SK-N-SH treated with all-trans-retinoic acid at 6 μM for 48 hours (cell line): ENCODE measurements at regions not wholly inside any gene's neighbourhood (a gene's known extent, or its start where the extent isn't known, plus 50 kb on each side); places are given as distances from the start of the nearest gene placed in this dataset.
A peak's percentile ranks its signal among the peaks of the same experiment; 100 is the strongest.

ENCODE experiments used
- ATAC-seq: fragments of 200-7000 bp; cut with Tn5 transposase; 3 replicates; pipeline ENCODE4 v1.9.1; 2020; ENCODE audit warnings: mild to moderate bottlenecking, moderate library complexity
- ARNTL ChIP-seq: fragments of 450-650 bp; formaldehyde crosslinking; IDR thresholded peaks from 2 replicates; pipeline ENCODE4 v1.5.0; 2020; ENCODE audit warnings: low read depth, mild to moderate bottlenecking, moderate library complexity, borderline replicate concordance
- BACH2 ChIP-seq: fragments of 250-450 bp; sonication (Bioruptor Pico); IDR thresholded peaks from 2 replicates; pipeline ENCODE4 v1.9.0; 2021; ENCODE audit warnings: mild to moderate bottlenecking, borderline replicate concordance
- CREB5 ChIP-seq: fragments of 250-450 bp; sonication (Bioruptor Pico); IDR thresholded peaks from 2 replicates; pipeline ENCODE4 v1.5.1; 2020; ENCODE audit warnings: low read depth, mild to moderate bottlenecking, moderate library complexity
- CSDC2 ChIP-seq: fragments of 250-450 bp; sonication (Bioruptor Pico); IDR thresholded peaks from 2 replicates; pipeline ENCODE4 v1.5.0; 2020; ENCODE audit warnings: mild to moderate bottlenecking, moderate library complexity
- CSRNP3 ChIP-seq: fragments of 250-450 bp; sonication (Bioruptor Pico); IDR thresholded peaks from 2 replicates; pipeline ENCODE4 v1.5.1; 2021; ENCODE audit warnings: mild to moderate bottlenecking, moderate library complexity
- ESRRG ChIP-seq: fragments of 250-450 bp; sonication (Bioruptor Pico); IDR thresholded peaks from 2 replicates; pipeline ENCODE4 v1.6.1; 2021; ENCODE audit warnings: mild to moderate bottlenecking
- GLIS3 ChIP-seq: fragments of 250-450 bp; sonication (Bioruptor Pico); IDR thresholded peaks from 2 replicates; pipeline ENCODE4 v1.5.0; 2020; ENCODE audit warnings: mild to moderate bottlenecking, moderate library complexity
- ISL1 ChIP-seq: fragments of 250-450 bp; sonication (Bioruptor Pico); IDR thresholded peaks from 2 replicates; pipeline ENCODE4 v2.1.2; 2022; ENCODE audit warnings: mild to moderate bottlenecking, moderate library complexity
- OSR1 ChIP-seq: fragments of 250-450 bp; sonication (Bioruptor Pico); IDR thresholded peaks from 2 replicates; pipeline ENCODE4 v1.8.0; 2022; ENCODE audit warnings: moderate library complexity, mild to moderate bottlenecking, inconsistent platforms
- PATZ1 ChIP-seq: fragments of 250-450 bp; sonication (Bioruptor Pico); IDR thresholded peaks from 2 replicates; pipeline ENCODE4 v1.8.0; 2020; ENCODE audit warnings: mild to moderate bottlenecking, moderate library complexity, borderline replicate concordance
- POU6F1 ChIP-seq: fragments of 250-450 bp; sonication (Bioruptor Pico); IDR thresholded peaks from 2 replicates; pipeline ENCODE4 v1.8.0; 2021; ENCODE audit warnings: low read depth, mild to moderate bottlenecking, moderate library complexity, borderline replicate concordance
- PPARA ChIP-seq: fragments of 250-450 bp; sonication (Bioruptor Pico); IDR thresholded peaks from 2 replicates; pipeline ENCODE4 v1.5.0; 2020; ENCODE audit warnings: mild to moderate bottlenecking, borderline replicate concordance
- RARB ChIP-seq: fragments of 250-450 bp; sonication (Bioruptor Pico); IDR thresholded peaks from 2 replicates; pipeline ENCODE4 v1.8.0; 2021; ENCODE audit warnings: mild to moderate bottlenecking, moderate library complexity
- SNAI2 ChIP-seq: fragments of 250-450 bp; sonication (Bioruptor Pico); IDR thresholded peaks from 2 replicates; pipeline ENCODE4 v1.5.0; 2020; ENCODE audit warnings: mild to moderate bottlenecking, moderate library complexity
- TOX ChIP-seq: fragments of 250-450 bp; sonication (Bioruptor Pico); IDR thresholded peaks from 2 replicates; pipeline ENCODE4 v1.8.0; 2021; ENCODE audit warnings: mild to moderate bottlenecking, moderate library complexity, borderline replicate concordance
- TSHZ2 ChIP-seq: fragments of 250-450 bp; sonication (Bioruptor Pico); IDR thresholded peaks from 2 replicates; pipeline ENCODE4 v1.5.0; 2020; ENCODE audit warnings: mild to moderate bottlenecking, moderate library complexity
- ZC3H10 ChIP-seq: fragments of 250-450 bp; sonication (Bioruptor Pico); IDR thresholded peaks from 2 replicates; pipeline ENCODE4 v1.5.1; 2021; ENCODE audit warnings: mild to moderate bottlenecking, moderate library complexity
- ZFP3 ChIP-seq: fragments of 250-450 bp; sonication (Bioruptor Pico); IDR thresholded peaks from 2 replicates; pipeline ENCODE4 v1.5.0; 2020; ENCODE audit warnings: mild to moderate bottlenecking, moderate library complexity
- ZFP30 ChIP-seq: fragments of 450-650 bp; formaldehyde crosslinking; IDR thresholded peaks from 2 replicates; pipeline ENCODE4 v1.5.0; 2022; ENCODE audit warnings: mild to moderate bottlenecking, moderate library complexity
- ZNF565 ChIP-seq: fragments of 450-650 bp; formaldehyde crosslinking; conservative IDR thresholded peaks from 2 replicates; pipeline ENCODE4 v1.5.0; 2020; ENCODE audit warnings: low read depth, mild to moderate bottlenecking, moderate library complexity
- ZNF70 ChIP-seq: fragments of 450-650 bp; formaldehyde crosslinking; IDR thresholded peaks from 2 replicates; pipeline ENCODE4 v1.5.0; 2020; ENCODE audit warnings: mild to moderate bottlenecking, moderate library complexity
- ZNF8 ChIP-seq: fragments of 450-650 bp; formaldehyde crosslinking; IDR thresholded peaks from 2 replicates; pipeline ENCODE4 v1.5.0; 2020; ENCODE audit warnings: mild to moderate bottlenecking, moderate library complexity

- TF ChIP-seq OSR1: no peak
- no peak for TF ChIP-seq CREB5 (CRISPR knock-in tag)
- TF ChIP-seq ZC3H10 (CRISPR knock-in tag): no peak
- no peak for TF ChIP-seq ZFP3
- TF ChIP-seq PPARA (CRISPR knock-in tag): no peak
- no peak for TF ChIP-seq TSHZ2 (CRISPR knock-in tag)
- TF ChIP-seq SNAI2: no peak
- no peak for TF ChIP-seq CSRNP3 (CRISPR knock-in tag)
- TF ChIP-seq GLIS3 (CRISPR knock-in tag): no peak
- ATAC-seq: peak; percentile 48; the same call in 2 of the 3 replicates
Measured at GRCh38 chr2:41723526-41723925, 324.3 kb upstream of the PKDCC start.

- TF ChIP-seq ZNF8 (CRISPR knock-in tag) (no peak), POU6F1 (CRISPR knock-in tag) (no peak), OSR1 (no peak), ZNF70 (CRISPR knock-in tag) (no peak), ZFP3 (no peak), ISL1 (CRISPR knock-in tag) (no peak), ESRRG (no peak), SNAI2 (no peak), PATZ1 (CRISPR knock-in tag) (no peak), ZC3H10 (CRISPR knock-in tag) (no peak), ZFP30 (CRISPR knock-in tag) (no peak), RARB (CRISPR knock-in tag) (no peak), GLIS3 (CRISPR knock-in tag) (no peak), TOX (CRISPR knock-in tag) (no peak), ZNF565 (no peak), BACH2 (CRISPR knock-in tag) (no peak)
- no peak for ATAC-seq
Measured at GRCh38 chr2:41724465-41724864, 323.4 kb upstream of the PKDCC start.

- no peak for ATAC-seq
- TF ChIP-seq BACH2 (CRISPR knock-in tag) (no peak), GLIS3 (CRISPR knock-in tag) (no peak), ZNF8 (CRISPR knock-in tag) (no peak), CSDC2 (CRISPR knock-in tag) (no peak), ISL1 (CRISPR knock-in tag) (no peak), PPARA (CRISPR knock-in tag) (no peak), ZFP30 (CRISPR knock-in tag) (no peak), ZC3H10 (CRISPR knock-in tag) (no peak), ESRRG (no peak), ZFP3 (no peak), ZNF70 (CRISPR knock-in tag) (no peak), CREB5 (CRISPR knock-in tag) (no peak), TSHZ2 (CRISPR knock-in tag) (no peak), POU6F1 (CRISPR knock-in tag) (no peak), ARNTL (CRISPR knock-in tag) (no peak), SNAI2 (no peak)
Measured at GRCh38 chr2:41725901-41726300, 321.9 kb upstream of the PKDCC start.
